A549 (cell line): ENCODE measurements at regions not wholly inside any gene's neighbourhood (a gene's known extent, or its start where the extent isn't known, plus 50 kb on each side); places are given as distances from the start of the nearest gene placed in this dataset.

Experiments used
- CHD2 ChIP-seq: fragments of 150-350 bp; IDR thresholded peaks from 2 replicates; pipeline ENCODE4 v1.6.1; 2014; ENCODE audit warnings: low read length; ENCODE audit not compliant: partially characterized antibody
- ELK1 ChIP-seq: fragments of 150-350 bp; IDR thresholded peaks from 2 replicates; pipeline ENCODE4 v1.6.1; 2014; ENCODE audit warnings: low read depth, mild to moderate bottlenecking, low read length
- GATA3 ChIP-seq: IDR thresholded peaks from 2 replicates; pipeline ENCODE4 v1.6.1; 2012; ENCODE audit warnings: borderline replicate concordance
- JUNB ChIP-seq: fragments of >200 bp; sonication (Bioruptor Twin); formaldehyde crosslinking; IDR thresholded peaks from 2 replicates; pipeline ENCODE4 v1.6.1; 2016
- MAZ ChIP-seq: fragments of 150-350 bp; IDR thresholded peaks from 2 replicates; pipeline ENCODE4 v1.6.1; 2014; ENCODE audit warnings: antibody characterized with exemption, low read depth, low read length, borderline replicate concordance
- POLR2A ChIP-seq: IDR thresholded peaks from 2 replicates; pipeline ENCODE4 v1.6.1; 2012; ENCODE audit warnings: mild to moderate bottlenecking, low read length
- RAD21 ChIP-seq, 2 experiments: fragments of >200 bp in 1 of 2; sonication (Bioruptor Twin) in 1 of 2; formaldehyde crosslinking in 1 of 2; IDR thresholded peaks in 1 of 2; conservative IDR thresholded peaks in 1 of 2; 2 replicates in 1 of 2; 3 replicates in 1 of 2; pipeline ENCODE4 v1.6.1; 2012 to 2018; ENCODE audit warnings: inconsistent platforms in 1 of 2
- RCOR1 ChIP-seq: fragments of 150-350 bp; IDR thresholded peaks from 2 replicates; pipeline ENCODE4 v1.6.1; 2014; ENCODE audit warnings: antibody characterized with exemption, low read length, low read depth
- RNF2 ChIP-seq: fragments of 200-600 bp; sonication (generic); IDR thresholded peaks from 2 replicates; pipeline ENCODE4 v1.6.1; 2016; ENCODE audit warnings: low read depth, mild to moderate bottlenecking, antibody characterized with exemption, moderate library complexity, borderline replicate concordance
- TF ChIP-seq, protein P1 (sequence below): fragments of >200 bp; sonication (Bioruptor Twin); formaldehyde crosslinking; IDR thresholded peaks from 3 replicates; pipeline ENCODE4 v1.5.1; 2016

GRCh38 chr3:159209459-159209858 lies 407.6 kb downstream of the MFSD1 start:
- TF ChIP-seq CHD2 (no peak), JUNB (no peak), POLR2A (no peak), ELK1 (no peak), RAD21 (conservative IDR thresholded peaks at IDR 0.05 in 1 of 2, IDR thresholded peaks at IDR 0.05 in 1 of 2) (no peak), RCOR1 (no peak), GATA3 (no peak), RNF2 (no peak), MAZ (no peak)
- TF ChIP-seq, protein P1, sequence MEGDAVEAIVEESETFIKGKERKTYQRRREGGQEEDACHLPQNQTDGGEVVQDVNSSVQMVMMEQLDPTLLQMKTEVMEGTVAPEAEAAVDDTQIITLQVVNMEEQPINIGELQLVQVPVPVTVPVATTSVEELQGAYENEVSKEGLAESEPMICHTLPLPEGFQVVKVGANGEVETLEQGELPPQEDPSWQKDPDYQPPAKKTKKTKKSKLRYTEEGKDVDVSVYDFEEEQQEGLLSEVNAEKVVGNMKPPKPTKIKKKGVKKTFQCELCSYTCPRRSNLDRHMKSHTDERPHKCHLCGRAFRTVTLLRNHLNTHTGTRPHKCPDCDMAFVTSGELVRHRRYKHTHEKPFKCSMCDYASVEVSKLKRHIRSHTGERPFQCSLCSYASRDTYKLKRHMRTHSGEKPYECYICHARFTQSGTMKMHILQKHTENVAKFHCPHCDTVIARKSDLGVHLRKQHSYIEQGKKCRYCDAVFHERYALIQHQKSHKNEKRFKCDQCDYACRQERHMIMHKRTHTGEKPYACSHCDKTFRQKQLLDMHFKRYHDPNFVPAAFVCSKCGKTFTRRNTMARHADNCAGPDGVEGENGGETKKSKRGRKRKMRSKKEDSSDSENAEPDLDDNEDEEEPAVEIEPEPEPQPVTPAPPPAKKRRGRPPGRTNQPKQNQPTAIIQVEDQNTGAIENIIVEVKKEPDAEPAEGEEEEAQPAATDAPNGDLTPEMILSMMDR, result no peak
